ENCODE measurements at regions not wholly inside any gene's neighbourhood (a gene's known extent, or its start where the extent isn't known, plus 50 kb on each side); places are given as distances from the start of the nearest gene placed in this dataset.

- Histone ChIP-seq H3K4me3 (no peak overlapping the region), H3K27ac (peak overlapping the region; percentile 39 to 40), H3K27me3 (no peaks in the 10 kb centered on the region), H3K4me1 (peaks cover 6 to 17% of the 10 kb centered on the region in 2 donors), H3K36me3 (no peaks in the 10 kb centered on the region), H3K9me3 (no peaks in the 10 kb centered on the region)
- intact Hi-C loops (cut with DNase I) = no loop called here
- TF ChIP-seq, protein P1, sequence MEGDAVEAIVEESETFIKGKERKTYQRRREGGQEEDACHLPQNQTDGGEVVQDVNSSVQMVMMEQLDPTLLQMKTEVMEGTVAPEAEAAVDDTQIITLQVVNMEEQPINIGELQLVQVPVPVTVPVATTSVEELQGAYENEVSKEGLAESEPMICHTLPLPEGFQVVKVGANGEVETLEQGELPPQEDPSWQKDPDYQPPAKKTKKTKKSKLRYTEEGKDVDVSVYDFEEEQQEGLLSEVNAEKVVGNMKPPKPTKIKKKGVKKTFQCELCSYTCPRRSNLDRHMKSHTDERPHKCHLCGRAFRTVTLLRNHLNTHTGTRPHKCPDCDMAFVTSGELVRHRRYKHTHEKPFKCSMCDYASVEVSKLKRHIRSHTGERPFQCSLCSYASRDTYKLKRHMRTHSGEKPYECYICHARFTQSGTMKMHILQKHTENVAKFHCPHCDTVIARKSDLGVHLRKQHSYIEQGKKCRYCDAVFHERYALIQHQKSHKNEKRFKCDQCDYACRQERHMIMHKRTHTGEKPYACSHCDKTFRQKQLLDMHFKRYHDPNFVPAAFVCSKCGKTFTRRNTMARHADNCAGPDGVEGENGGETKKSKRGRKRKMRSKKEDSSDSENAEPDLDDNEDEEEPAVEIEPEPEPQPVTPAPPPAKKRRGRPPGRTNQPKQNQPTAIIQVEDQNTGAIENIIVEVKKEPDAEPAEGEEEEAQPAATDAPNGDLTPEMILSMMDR (IDR thresholded peaks at IDR 0.05) = no peak
- DNase-seq (ENCODE audit: low spot score in 2 of 2) = no peak
These were observed 188.2 kb downstream of the ZFP36L2 start for GRCh38 chr2:43038034-43038695.

DNA sequence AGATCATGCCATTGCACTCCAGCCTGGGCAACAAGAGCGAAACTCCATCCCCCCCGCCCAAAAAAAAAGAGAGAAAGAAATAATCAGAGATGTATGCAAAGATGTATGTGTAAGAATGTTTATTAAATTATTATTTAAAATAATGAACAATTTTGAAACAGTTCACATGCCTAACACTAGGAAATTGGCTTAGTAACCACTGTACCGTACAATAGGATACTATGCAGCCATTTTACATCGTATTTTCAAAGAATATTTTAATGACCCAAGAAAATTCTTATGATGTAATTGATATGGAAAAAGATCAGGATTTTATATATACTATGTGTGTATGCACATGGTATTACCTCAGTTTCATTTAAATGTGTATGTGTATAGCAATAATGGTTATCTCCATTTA is 190.5 kb downstream of the ZFP36L2 start:
- no peak for DNase-seq (ENCODE audit: low spot score in 2 of 2)
- Histone ChIP-seq H3K27me3 (no peaks in the 10 kb centered on the region), H3K27ac (no peak overlapping the region), H3K9me3 (no peaks in the 10 kb centered on the region), H3K4me1 (peaks cover 0 to 11% of the 10 kb centered on the region in 2 donors), H3K36me3 (no peaks in the 10 kb centered on the region), H3K4me3 (no peak overlapping the region)
- TF ChIP-seq, protein P1 (IDR thresholded peaks at IDR 0.05) = no peak
- intact Hi-C loops (cut with DNase I) = no loop called here

- DNase-seq (ENCODE audit: low spot score in 2 of 2) = no peak
- intact Hi-C loops (cut with DNase I) = no loop called here
- no peaks in the 10 kb centered on the region for H3K27me3 ChIP-seq
These were observed 191.5 kb downstream of the ZFP36L2 start for GRCh38 chr2:43034921-43035320.

GRCh38 chr2:43034242-43034619 is 192.2 kb downstream of the ZFP36L2 start:
- DNase-seq (ENCODE audit: low spot score in 2 of 2) = no peak
- intact Hi-C loops (cut with DNase I) = no loop called here

More at GRCh38 chr2:43034921-43035320, 191.5 kb downstream of the ZFP36L2 start:
- Histone ChIP-seq H3K4me3 (no peak overlapping the region), H3K27ac (no peak overlapping the region), H3K36me3 (no peaks in the 10 kb centered on the region), H3K4me1 (peaks cover 0 to 11% of the 10 kb centered on the region in 2 donors), H3K9me3 (no peaks in the 10 kb centered on the region)
- TF ChIP-seq, protein P1 (IDR thresholded peaks at IDR 0.05) = no peak

DNA sequence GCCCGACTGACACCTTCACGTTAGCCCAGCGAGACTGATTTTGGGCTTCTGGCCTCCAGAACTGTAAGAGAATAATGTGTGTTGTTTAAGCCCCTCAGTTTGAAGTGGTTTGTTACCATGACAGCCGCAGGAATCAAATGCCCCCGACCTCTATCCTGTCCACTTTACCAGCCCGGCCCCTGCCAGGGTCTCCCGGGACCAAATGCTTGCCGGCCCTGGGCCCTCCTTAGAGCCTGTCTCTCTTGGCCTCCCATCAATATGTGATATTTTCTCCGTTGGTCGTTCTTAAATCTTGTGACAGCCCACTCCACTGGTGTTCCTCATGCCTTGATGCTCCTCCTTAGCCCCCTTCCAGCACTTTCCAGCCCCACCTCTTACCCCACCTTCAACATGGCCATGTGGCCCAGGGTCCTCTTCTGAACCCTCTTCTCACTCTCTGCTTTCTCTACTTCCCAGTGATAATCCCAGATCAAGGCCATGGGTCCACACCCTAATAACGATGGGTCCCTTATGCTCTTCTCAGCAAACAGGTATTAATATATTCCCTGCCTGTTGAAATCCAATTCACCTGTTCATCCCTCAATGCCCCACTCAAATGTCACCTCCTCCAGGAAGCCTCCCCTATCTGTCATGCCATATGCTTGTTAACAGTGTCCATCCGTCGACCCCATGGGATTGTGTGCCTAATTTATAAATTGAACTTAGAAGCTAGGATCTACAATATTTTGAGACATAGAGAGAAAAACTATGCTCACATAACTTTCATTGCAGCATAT is 192.8 kb downstream of the ZFP36L2 start:
- H3K4me3 ChIP-seq = no peak overlapping the region
- H3K9me3 ChIP-seq = no peaks in the 10 kb centered on the region
- H3K27me3 ChIP-seq = no peaks in the 10 kb centered on the region
- intact Hi-C loops (cut with DNase I) = no loop called here
- H3K4me1 ChIP-seq = peaks cover 0 to 11% of the 10 kb centered on the region in 2 donors
- H3K36me3 ChIP-seq = no peaks in the 10 kb centered on the region
- TF ChIP-seq, protein P1 (IDR thresholded peaks at IDR 0.05) = no peak
- peak overlapping the region in 1 of 2 donors; percentile 41 for H3K27ac ChIP-seq
- peak in 1 of 2 donors; percentile 56 for DNase-seq (ENCODE audit: low spot score in 2 of 2)

More at GRCh38 chr2:43034242-43034619, 192.2 kb downstream of the ZFP36L2 start:
- TF ChIP-seq, protein P1 (IDR thresholded peaks at IDR 0.05) = no peak
- H3K27me3 ChIP-seq = no peaks in the 10 kb centered on the region
- no peaks in the 10 kb centered on the region for H3K9me3 ChIP-seq
- no peak overlapping the region for H3K27ac ChIP-seq
- H3K4me3 ChIP-seq = no peak overlapping the region
- H3K4me1 ChIP-seq = peaks cover 0 to 11% of the 10 kb centered on the region in 2 donors
- no peaks in the 10 kb centered on the region for H3K36me3 ChIP-seq

Data from ascending aorta (tissue), 2 donors.